DND-41 (cell line): ENCODE measurements at regions not wholly inside any gene's neighbourhood (a gene's known extent, or its start where the extent isn't known, plus 50 kb on each side); places are given as distances from the start of the nearest gene placed in this dataset.

ENCODE experiments used
- ATAC-seq: fragments of 200-7000 bp; cut with Tn5 transposase; 3 replicates; pipeline ENCODE4 v1.9.1; 2021; ENCODE audit warnings: low read depth; ENCODE audit not compliant: insufficient read depth
- DNase-seq: peaks from one replicate; pipeline ENCODE4 v3.0.0-alpha.2; 2020
- H2AFZ ChIP-seq: 2 replicates; pipeline ENCODE4 v1.6.0; 2012; ENCODE audit warnings: low read depth, low read length
- H3K27ac ChIP-seq: 2 replicates; pipeline ENCODE4 v1.5.1; 2012; ENCODE audit warnings: low read length, inconsistent platforms
- H3K27me3 ChIP-seq: fragments of 200-600 bp; sonication (generic); 2 replicates; pipeline ENCODE4 v1.6.0; 2012; ENCODE audit warnings: low read length, mild to moderate bottlenecking, inconsistent platforms; ENCODE audit not compliant: insufficient read depth, poor library complexity
- H3K36me3 ChIP-seq: 2 replicates; pipeline ENCODE4 v1.5.1; 2012; ENCODE audit warnings: low read length, inconsistent platforms; ENCODE audit not compliant: insufficient read depth
- H3K4me1 ChIP-seq: 2 replicates; pipeline ENCODE4 v1.5.1; 2012; ENCODE audit warnings: mild to moderate bottlenecking, low read length; ENCODE audit not compliant: insufficient read depth
- H3K4me2 ChIP-seq: 2 replicates; pipeline ENCODE4 v1.6.0; 2012; ENCODE audit warnings: mild to moderate bottlenecking, moderate library complexity, low read length, inconsistent platforms; ENCODE audit not compliant: insufficient read depth
- H3K4me3 ChIP-seq, 2 experiments: fragments of 200-600 bp in 1 of 2; shearing (Covaris generic) in 1 of 2; 2 replicates each; pipeline ENCODE4 v1.5.1; 2012 to 2016; ENCODE audit warnings: inconsistent platforms in 2 of 2, low read length in 2 of 2, mild to moderate bottlenecking in 2 of 2, low read depth in 1 of 2, moderate library complexity in 1 of 2
- H3K79me2 ChIP-seq: 2 replicates; pipeline ENCODE4 v1.6.0; 2012; ENCODE audit warnings: low read length, inconsistent platforms; ENCODE audit not compliant: insufficient read depth
- H3K9ac ChIP-seq: 2 replicates; pipeline ENCODE4 v1.6.0; 2012; ENCODE audit warnings: low read depth, mild to moderate bottlenecking, inconsistent platforms, low read length, moderate library complexity
- H3K9me3 ChIP-seq: 2 replicates; pipeline ENCODE4 v1.5.1; 2012; ENCODE audit warnings: low read length, moderate library complexity, mild to moderate bottlenecking, inconsistent platforms; ENCODE audit not compliant: insufficient read depth, severe bottlenecking
- H4K20me1 ChIP-seq: 2 replicates; pipeline ENCODE4 v1.6.0; 2012; ENCODE audit warnings: low read length; ENCODE audit not compliant: insufficient read depth
- CTCF ChIP-seq: IDR thresholded peaks from 2 replicates; pipeline ENCODE4 v1.5.1; 2012; ENCODE audit warnings: borderline replicate concordance, low read length, moderate library complexity, mild to moderate bottlenecking; ENCODE audit not compliant: poor library complexity, severe bottlenecking; ENCODE audit errors: extremely low read depth
- EZH2 ChIP-seq: IDR thresholded peaks from 3 replicates; pipeline ENCODE4 v1.6.1; 2012; ENCODE audit warnings: borderline replicate concordance, low read depth, mild to moderate bottlenecking, moderate library complexity, low read length, inconsistent platforms; ENCODE audit not compliant: severe bottlenecking

- Histone ChIP-seq H3K9ac (no peak overlapping the region), H3K36me3 (no peaks in the 10 kb centered on the region), H3K4me2 (no peak overlapping the region), H3K4me3 (no peak overlapping the region), H2AFZ (no peak overlapping the region), H4K20me1 (no peaks in the 10 kb centered on the region), H3K9me3 (no peaks in the 10 kb centered on the region), H3K4me1 (no peaks in the 10 kb centered on the region), H3K27me3 (no peaks in the 10 kb centered on the region), H3K79me2 (no peaks in the 10 kb centered on the region), H3K27ac (no peak overlapping the region)
- DNase-seq = no peak
- ATAC-seq = no peak
- no peak for TF ChIP-seq EZH2
- TF ChIP-seq CTCF = no peak
These were observed 54.6 kb upstream of the CXADR start for GRCh38 chr21:17458279-17458678.

GRCh38 chr21:17460094-17460493 is 52.7 kb upstream of the CXADR start:
- Histone ChIP-seq H3K27me3 (no peaks in the 10 kb centered on the region), H3K9me3 (no peaks in the 10 kb centered on the region), H3K4me3 (no peak overlapping the region), H3K27ac (no peak overlapping the region), H4K20me1 (no peaks in the 10 kb centered on the region), H2AFZ (no peak overlapping the region), H3K4me1 (no peaks in the 10 kb centered on the region), H3K4me2 (no peak overlapping the region), H3K36me3 (no peaks in the 10 kb centered on the region), H3K9ac (no peak overlapping the region), H3K79me2 (no peaks in the 10 kb centered on the region)
- TF ChIP-seq CTCF = no peak
- no peak for TF ChIP-seq EZH2
- no peak for ATAC-seq
- no peak for DNase-seq

DNA sequence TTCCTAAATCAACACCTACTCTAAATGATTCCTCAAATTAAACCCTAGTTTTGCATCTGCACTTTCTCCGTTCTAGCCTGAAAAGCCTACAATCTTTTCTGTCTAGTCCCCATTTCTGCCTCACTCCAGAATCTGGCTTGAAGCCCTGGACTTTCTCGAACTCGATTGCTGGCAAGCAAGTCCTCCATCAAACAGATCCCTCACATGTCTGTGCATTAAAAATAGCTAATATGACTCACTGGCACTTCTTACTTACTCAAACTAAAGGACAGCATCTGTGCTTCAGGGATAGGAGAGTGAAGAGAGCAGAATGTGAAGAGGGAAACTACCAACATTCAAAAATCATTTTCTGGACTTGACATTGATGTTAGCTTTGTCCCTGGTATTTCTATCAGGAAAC is 51.8 kb upstream of the CXADR start:
- no peak for ATAC-seq
- H2AFZ ChIP-seq = no peak overlapping the region

DNA sequence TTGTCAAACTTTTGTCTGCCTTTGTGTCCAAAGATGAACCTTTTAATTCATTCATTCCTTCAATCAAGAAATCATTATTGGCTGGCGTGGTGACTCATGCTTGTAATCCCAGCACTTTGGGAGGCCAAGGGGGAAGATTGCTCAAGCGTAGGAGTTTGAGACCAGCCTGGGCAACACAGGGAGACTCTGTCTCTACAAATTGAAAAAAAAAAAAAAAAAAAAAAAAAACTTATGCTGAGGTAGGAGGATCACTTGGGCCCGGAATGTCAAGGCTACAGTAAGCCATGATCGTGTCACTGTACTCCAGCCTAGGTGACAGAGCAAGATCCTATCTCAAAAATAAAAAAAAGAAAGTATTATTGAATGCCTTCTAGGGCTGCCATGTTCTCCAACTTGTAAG is 51.3 kb upstream of the CXADR start:
- DNase-seq (no peak), ATAC-seq (no peak)
- H3K4me3 ChIP-seq = no peak overlapping the region
- no peak overlapping the region for H3K27ac ChIP-seq
- H3K4me2 ChIP-seq = no peak overlapping the region
- no peak overlapping the region for H3K9ac ChIP-seq
- TF ChIP-seq EZH2 (no peak), CTCF (no peak)
- H3K9me3 ChIP-seq = no peaks in the 10 kb centered on the region
- H2AFZ ChIP-seq = no peak overlapping the region
- H3K79me2 ChIP-seq = no peaks in the 10 kb centered on the region
- H4K20me1 ChIP-seq = no peaks in the 10 kb centered on the region
- H3K36me3 ChIP-seq = no peaks in the 10 kb centered on the region
- no peaks in the 10 kb centered on the region for H3K4me1 ChIP-seq
- no peaks in the 10 kb centered on the region for H3K27me3 ChIP-seq

More for the DNA sequence above, 51.8 kb upstream of the CXADR start:
- no peak overlapping the region for H3K4me2 ChIP-seq
- no peaks in the 10 kb centered on the region for H3K27me3 ChIP-seq
- TF ChIP-seq EZH2 = no peak
- H3K4me3 ChIP-seq = no peak overlapping the region
- no peaks in the 10 kb centered on the region for H4K20me1 ChIP-seq
- H3K79me2 ChIP-seq = no peaks in the 10 kb centered on the region
- no peak overlapping the region for H3K9ac ChIP-seq
- H3K36me3 ChIP-seq = no peaks in the 10 kb centered on the region
- no peak overlapping the region for H3K27ac ChIP-seq
- DNase-seq = no peak
- no peaks in the 10 kb centered on the region for H3K4me1 ChIP-seq
- H3K9me3 ChIP-seq = no peaks in the 10 kb centered on the region
